GM19468 (cell line): ENCODE measurements at regions not wholly inside any gene's neighbourhood (a gene's known extent, or its start where the extent isn't known, plus 50 kb on each side); places are given as distances from the start of the nearest gene placed in this dataset.
"Not testable (repeated sequence)": the region's sequence is repeated elsewhere in the genome, so short reads cannot be mapped to it uniquely, and the experiment has no call there.

Experiments
- ATAC-seq: cut with Tn5 transposase; IDR thresholded peaks from one replicate; pipeline ENCODE4 v1.9.1; 2021; ENCODE audit warnings: mild to moderate bottlenecking, moderate library complexity, moderate number of reproducible peaks; ENCODE audit not compliant: unreplicated experiment; ENCODE audit errors: extremely low read depth

- ATAC-seq: no peak
These were observed 328.0 kb upstream of the RGS6 start for GRCh38 chr14:71604231-71604630.

GRCh38 chr14:71606064-71606463 is 326.2 kb upstream of the RGS6 start:
- ATAC-seq: no peak

- no peak for ATAC-seq
These were observed 325.7 kb upstream of the RGS6 start for GRCh38 chr14:71606575-71606974.

DNA sequence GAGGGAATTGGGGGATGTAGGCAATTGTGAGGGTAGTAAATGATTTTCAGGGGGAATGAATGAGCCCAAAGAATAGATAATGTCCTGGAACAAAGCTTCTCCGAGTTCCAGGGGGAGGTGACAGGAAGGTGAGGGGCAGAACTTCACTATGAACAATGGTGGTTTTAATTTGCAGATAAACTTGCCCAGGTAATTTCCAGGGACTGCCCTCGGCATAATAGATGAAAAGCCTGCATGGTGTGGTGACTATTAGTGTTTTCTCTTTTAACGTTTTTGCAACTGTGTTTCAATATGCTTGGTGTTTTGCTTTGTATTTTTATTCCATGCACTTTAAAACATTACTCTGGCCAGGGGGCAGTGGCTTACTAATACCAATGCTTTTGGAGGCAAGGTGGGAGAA is 325.2 kb upstream of the RGS6 start:
- no peak for ATAC-seq

DNA sequence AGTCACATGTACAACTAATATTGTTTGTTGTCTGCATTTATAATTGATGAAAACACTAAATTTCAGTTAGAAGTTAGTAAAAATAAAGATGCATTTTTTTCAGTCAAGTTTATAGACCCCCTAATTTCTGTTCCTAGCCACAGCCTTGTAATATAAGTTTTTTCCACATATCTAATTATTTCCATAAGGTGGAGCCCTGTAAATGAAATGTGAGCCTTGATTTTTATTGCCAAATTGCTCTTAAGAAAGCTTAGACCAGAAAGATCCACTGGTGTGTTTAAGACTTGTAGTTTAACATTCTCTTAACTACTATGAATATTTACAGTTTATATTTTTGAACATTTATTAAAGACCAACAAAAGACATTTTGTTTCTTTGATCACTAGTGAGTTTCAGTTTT is 322.1 kb upstream of the RGS6 start:
- no peak for ATAC-seq

GRCh38 chr14:71610797-71611196 is 321.4 kb upstream of the RGS6 start:
- ATAC-seq: no peak

DNA sequence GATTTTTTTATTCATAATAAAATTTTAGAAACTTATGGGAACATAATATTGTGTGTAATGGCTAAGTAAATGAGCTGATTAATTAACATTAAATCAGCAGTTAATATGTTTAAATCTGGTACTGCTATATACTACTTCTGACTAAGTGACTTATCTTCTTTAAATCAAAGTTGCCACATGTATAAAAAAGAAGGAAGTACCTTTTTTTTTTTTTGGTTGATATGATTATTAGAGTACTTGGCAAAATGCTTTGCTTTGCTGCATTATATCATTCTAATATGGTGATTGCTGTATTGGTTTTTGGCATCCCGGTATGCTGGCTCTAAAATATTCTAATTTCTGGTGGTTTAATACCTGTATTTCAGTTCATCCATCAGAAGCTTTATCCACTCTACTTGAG is 319.1 kb upstream of the RGS6 start:
- ATAC-seq: no peak

GRCh38 chr14:71616013-71616412 is 316.2 kb upstream of the RGS6 start:
- no peak for ATAC-seq

DNA sequence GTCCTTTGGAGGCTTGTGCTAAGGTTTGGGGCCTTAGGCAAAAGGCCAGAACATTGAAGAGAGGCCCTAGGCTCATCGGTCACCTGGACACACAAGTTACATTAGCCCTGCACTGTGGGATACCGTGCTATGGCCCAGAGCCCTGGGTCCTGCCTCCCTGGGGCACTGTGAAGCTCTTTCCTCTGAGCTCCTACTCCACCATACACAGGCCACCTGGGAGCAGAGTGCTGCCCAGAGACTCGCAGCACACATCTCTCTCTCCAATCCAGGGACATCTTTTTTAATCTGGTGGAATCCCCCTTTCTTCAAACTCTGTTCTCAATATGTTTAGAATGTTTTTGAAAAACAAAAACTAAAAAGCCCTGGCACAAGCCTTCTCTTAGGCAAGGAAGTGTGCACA is 314.2 kb upstream of the RGS6 start:
- ATAC-seq: no peak

- ATAC-seq: no peak
These were observed 313.5 kb upstream of the RGS6 start for GRCh38 chr14:71618716-71619115.

DNA sequence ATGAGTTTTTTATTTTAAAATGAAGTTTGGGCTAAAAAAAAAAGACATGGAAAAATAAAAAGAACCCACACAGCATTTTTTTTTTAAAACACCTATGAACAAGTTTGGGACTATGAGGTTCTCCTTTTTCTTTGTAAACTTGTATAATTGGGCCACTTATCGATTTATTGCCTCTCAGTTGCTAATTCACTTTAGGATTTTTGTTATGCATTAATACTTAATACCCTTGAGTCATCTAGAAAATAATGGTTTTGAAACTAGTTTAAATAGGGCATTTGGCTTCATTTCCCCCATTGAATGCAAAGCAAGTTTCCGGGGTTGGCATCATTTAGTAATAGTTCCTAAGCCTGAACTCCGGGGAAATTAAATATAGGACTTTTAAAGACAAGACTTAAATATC is 312.8 kb upstream of the RGS6 start:
- no peak for ATAC-seq

- ATAC-seq: no peak
These were observed 311.8 kb upstream of the RGS6 start for GRCh38 chr14:71620401-71620800.

- no peak for ATAC-seq
These were observed 311.0 kb upstream of the RGS6 start for GRCh38 chr14:71621276-71621675.

DNA sequence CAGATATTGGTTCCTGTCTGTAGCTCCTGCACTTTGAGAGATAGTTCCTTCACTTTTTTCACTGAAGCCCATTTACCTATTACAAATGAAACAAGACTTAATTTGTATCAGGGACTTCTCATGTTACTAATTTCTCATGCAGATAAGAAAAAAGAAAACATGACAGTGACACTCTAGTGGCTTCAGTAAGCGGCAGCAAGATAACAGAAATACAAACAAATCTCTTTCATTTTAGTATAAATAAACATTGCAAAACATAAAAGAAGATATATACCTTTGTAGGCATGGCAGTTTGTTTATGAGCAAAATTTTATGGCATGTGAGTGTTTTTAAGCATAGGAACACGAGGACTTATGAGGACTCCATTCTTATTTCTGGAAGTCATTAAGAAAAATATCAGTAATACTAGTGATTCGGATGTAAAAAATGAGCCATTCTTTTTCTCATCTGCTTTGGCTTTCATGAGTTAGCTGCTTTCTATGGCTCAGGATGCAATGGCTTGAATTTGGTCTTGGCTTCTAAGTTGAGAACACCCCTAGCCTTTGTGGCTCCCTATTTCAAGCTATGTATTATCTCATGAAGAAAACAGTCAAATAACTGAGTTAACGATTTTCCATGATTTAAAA is 310.1 kb upstream of the RGS6 start:
- ATAC-seq: no peak

DNA sequence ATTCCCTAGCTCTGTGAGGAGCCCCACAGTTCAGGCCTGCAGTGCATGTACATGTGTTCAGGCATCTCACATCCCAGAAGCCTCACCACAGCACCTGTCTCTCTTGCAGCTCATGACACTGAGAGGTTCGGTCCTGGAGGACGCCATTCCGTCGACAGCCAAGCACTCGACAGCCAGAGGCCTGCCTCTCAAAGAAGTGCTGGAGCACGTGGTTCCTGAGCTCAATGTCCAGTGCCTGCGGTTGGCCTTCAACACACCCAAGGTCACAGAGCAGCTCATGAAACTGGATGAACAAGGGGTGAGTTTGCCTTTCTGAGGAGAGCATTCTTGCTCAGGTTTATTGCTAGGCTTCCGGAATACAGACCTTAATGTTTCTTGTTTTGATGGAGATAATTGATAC is 308.3 kb upstream of the RGS6 start:
- no peak for ATAC-seq

DNA sequence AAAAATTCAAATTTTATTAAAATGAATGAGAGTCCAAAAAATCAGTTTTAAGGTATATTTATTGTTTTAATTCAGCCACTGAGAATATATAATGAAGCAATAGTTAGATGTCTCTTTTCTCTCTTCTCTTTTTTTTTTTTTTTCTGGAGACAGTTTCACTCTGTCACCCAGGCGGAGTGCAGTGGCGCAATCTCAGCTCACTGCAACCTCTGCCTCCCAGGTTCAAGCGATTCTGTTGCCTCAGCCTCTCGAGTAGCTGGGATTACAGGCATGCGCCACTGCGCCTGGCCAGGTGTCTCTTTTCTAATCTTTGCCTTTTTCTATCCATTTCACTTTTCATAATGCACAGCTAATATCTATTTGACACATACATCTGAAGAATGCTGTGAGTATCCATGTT is 307.1 kb upstream of the RGS6 start:
- ATAC-seq: no peak

DNA sequence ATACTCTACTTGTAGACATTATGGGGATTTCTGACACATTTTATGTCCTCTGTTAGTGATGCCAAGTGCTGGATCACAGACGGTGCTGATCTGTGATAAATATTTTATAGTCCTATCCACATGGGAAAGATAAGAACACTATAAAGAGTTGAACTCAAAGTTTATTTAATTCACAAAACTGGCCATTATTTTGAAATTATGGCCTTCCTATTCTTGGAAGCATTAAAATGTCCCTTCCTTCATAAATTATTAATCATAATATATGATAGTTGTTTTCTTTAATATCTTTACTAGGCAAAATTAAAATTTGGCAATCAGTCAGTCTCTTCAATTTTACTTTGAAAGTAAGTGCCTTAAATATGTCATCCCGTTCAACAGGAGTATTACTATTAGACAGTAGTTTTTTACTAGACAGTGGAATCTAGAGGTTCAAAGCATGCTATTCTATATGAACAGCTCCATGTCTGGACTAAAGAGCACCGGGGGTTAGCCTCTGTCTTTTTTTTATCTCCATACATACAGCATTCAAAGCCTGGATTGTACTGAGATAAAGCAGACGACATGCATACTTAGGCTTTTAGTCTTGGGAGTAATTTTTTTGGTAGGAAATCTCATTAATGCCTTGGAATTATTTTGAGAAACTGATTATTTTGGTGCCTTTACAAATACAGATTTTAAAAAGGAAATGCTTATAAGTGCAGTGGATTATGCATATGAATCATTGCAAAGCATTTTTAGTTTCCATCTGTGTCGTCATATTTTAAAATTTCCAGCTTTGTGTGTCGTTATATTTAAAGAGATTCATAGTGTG is 306.1 kb upstream of the RGS6 start:
- ATAC-seq: no peak

DNA sequence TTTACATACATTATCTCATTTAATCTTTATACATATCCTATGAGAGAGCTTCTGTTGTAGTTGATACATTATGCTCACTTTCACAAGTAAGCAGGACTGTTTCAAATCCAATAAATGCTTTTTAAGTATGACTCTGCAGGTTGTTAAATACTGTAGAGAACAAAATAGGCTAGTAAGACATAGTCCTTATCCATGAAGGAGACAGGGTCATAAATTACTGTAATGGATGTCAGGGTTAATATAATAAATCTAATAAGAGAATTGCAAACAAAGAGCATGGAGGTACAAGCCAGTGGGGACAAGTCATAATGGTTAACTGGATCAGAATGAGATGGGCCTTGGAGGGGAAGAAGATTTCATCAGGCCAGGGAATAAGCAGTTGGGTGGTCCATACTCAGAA is 303.8 kb upstream of the RGS6 start:
- no peak for ATAC-seq

- ATAC-seq: no peak
These were observed 303.0 kb upstream of the RGS6 start for GRCh38 chr14:71629250-71629649.

GRCh38 chr14:71629765-71630492 is 302.3 kb upstream of the RGS6 start:
- no peak for ATAC-seq

DNA sequence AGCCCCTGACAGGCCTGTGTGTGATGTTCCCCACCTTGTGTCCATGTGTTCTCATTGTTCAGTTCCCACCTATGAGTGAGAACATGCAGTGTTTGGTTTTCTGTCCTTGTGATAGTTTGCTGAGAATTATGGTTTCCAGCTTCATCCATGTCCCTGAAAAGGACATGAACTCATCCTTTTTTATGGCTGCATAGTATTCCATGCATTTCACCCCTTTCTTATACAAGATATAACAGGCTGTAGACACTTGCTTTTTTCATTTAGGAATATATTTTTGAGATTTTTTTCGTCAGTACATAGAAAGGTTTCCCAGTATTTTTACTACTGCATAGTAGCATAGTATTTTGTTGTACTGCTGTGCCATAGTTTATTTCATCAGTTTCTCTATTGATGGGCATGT is 301.2 kb upstream of the RGS6 start:
- ATAC-seq: not testable (repeated sequence)
